ENCODE measurements at regions not wholly inside any gene's neighbourhood (a gene's known extent, or its start where the extent isn't known, plus 50 kb on each side); places are given as distances from the start of the nearest gene placed in this dataset.

DNA sequence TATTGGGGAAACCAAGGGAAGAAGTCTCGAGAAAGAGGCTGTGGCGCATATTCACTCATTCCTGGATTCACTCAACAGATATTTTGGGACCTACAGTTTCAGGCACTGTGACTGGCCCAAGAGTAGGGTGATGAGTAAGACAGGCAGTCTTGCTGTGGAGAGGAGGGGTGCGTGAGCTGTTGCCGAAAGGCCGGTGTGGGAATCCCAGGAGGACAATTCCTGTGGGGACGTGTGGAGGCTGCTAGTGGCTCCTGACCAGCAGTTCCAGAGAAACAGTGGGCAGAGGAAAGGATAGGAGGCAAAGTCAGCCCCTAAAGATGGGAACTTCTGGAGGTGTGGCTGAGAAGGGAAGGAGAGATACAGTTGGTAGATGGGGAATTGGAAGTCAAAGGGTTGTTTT, 59.3 kb upstream of the GRB10 start:
- Histone ChIP-seq H3K36me3 (ENCODE audit: insufficient read depth in 1 of 2, low read depth in 1 of 2) (no peaks in the 10 kb centered on the region), H3K4me1 (peaks cover 4% of the 10 kb centered on the region), H3K27ac (no peak overlapping the region), H3K27me3 (ENCODE audit: insufficient read depth in 3 of 3, low read length in 2 of 3) (no peaks in the 10 kb centered on the region), H3K9me3 (no peaks in the 10 kb centered on the region), H3K4me3 (no peak overlapping the region)
- intact Hi-C loops (cut with DNase I) = no loop called here
- TF ChIP-seq, protein P1, sequence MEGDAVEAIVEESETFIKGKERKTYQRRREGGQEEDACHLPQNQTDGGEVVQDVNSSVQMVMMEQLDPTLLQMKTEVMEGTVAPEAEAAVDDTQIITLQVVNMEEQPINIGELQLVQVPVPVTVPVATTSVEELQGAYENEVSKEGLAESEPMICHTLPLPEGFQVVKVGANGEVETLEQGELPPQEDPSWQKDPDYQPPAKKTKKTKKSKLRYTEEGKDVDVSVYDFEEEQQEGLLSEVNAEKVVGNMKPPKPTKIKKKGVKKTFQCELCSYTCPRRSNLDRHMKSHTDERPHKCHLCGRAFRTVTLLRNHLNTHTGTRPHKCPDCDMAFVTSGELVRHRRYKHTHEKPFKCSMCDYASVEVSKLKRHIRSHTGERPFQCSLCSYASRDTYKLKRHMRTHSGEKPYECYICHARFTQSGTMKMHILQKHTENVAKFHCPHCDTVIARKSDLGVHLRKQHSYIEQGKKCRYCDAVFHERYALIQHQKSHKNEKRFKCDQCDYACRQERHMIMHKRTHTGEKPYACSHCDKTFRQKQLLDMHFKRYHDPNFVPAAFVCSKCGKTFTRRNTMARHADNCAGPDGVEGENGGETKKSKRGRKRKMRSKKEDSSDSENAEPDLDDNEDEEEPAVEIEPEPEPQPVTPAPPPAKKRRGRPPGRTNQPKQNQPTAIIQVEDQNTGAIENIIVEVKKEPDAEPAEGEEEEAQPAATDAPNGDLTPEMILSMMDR (IDR thresholded peaks at IDR 0.05) = no peak
- DNase-seq (no peak), ATAC-seq (no peak)
- 81 to 85% (median 83%) methylated on average over 6 of the region's 6 CpGs for WGBS, 3 donors

DNA sequence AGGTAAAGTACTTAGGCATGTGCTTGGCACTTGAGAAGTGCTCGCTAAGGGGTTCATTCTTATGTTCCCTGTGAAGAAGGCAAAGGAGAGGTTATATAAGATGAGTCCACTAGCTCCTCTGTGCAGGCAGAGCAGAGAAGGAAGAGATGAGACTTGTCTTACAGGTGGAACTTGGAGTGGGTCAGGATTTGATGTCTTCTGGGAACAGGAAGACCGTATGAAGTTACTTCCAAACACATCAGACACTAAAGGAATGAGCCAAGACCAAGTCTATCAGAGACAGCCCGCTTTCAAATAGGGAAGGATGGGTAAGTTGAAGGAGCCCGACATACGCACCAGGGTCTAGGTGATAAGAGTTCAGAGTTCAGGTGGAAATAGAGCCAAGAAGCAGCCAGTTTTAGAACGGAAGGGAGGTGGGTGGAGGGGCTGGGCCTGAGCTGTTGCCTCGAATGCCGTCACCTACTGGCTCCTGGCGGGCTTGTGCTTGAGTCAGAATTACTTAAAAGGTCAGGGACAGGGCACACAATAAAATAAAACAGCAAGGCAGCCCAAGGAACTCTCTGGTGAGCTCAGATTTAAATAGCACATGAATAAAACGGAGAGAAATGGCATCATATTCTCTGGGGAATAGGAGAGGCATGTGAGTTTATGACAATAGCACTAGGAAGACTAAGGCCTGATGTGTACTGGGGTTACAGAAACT, 56.1 kb upstream of the GRB10 start:
- TF ChIP-seq, protein P1 (IDR thresholded peaks at IDR 0.05) = no peak
- Histone ChIP-seq H3K9me3 (no peaks in the 10 kb centered on the region), H3K27ac (peak overlapping the region; percentile 59), H3K4me1 (peaks cover 4% of the 10 kb centered on the region), H3K36me3 (ENCODE audit: insufficient read depth in 1 of 2, low read depth in 1 of 2) (no peaks in the 10 kb centered on the region), H3K27me3 (ENCODE audit: insufficient read depth in 3 of 3, low read length in 2 of 3) (no peaks in the 10 kb centered on the region), H3K4me3 (no peak overlapping the region)
- DNase-seq (peak; percentile 67 to 71), ATAC-seq (peak; percentile 64 to 95 (median 91))
- intact Hi-C loops (cut with DNase I) = no loop called here
- 44 to 54% (median 44%) methylated on average over 10 of the region's 10 CpGs for WGBS, 3 donors

DNA sequence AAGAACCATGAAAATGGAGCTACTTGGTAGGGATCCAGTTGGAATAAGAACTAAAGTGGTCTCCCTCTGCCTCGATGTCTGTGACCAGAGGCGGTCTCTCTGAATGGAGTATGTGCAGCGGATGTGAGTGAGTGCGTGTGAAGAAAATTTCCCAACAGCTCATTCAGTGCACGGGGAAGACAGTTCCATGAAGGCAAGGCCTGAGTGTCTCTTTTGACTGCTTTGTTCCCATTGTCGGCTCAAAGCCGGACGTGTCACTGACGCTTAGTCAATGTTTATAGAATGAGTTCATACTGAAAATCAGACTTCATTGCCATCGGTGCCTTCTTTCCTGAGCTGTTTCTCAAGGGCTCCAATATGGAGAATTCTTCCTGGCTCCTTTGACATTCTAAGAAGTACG, 55.3 kb upstream of the GRB10 start:
- H3K27ac ChIP-seq = no peak overlapping the region
- no peaks in the 10 kb centered on the region for H3K9me3 ChIP-seq
- TF ChIP-seq, protein P1 (IDR thresholded peaks at IDR 0.05) = no peak
- no peak overlapping the region for H3K4me3 ChIP-seq
- no peak for ATAC-seq
- peaks cover 4% of the 10 kb centered on the region for H3K4me1 ChIP-seq
- intact Hi-C loops (cut with DNase I) = no loop called here
- DNase-seq = no peak
- H3K36me3 ChIP-seq (ENCODE audit: insufficient read depth in 1 of 2, low read depth in 1 of 2) = no peaks in the 10 kb centered on the region
- no peaks in the 10 kb centered on the region for H3K27me3 ChIP-seq (ENCODE audit: insufficient read depth in 3 of 3, low read length in 2 of 3)
- 88 to 91% (median 90%) methylated on average over 11 of the region's 11 CpGs for WGBS, 3 donors

DNA sequence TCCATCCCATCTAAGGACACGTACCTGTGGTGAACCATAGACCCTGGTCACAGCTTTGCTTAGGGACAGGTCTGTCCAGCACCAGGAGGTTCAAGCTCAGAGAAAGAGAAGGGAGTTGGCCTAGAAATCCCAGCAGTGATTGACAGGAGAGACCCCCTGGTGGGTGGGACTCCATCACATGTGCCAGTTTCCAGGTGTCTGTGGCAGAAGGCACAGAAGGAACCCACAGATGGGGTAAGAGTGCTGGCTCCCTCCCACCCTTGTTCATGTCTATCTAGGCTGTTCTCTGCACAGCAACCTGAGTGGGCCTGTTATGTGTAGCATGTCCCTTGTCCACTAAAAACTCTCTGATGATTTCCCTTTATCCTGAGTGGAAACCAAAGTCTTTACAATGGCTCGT, 54.0 kb upstream of the GRB10 start:
- ATAC-seq = no peak
- Histone ChIP-seq H3K36me3 (ENCODE audit: insufficient read depth in 1 of 2, low read depth in 1 of 2) (no peaks in the 10 kb centered on the region), H3K27me3 (ENCODE audit: insufficient read depth in 3 of 3, low read length in 2 of 3) (no peaks in the 10 kb centered on the region), H3K27ac (no peak overlapping the region), H3K4me3 (no peak overlapping the region), H3K9me3 (no peaks in the 10 kb centered on the region), H3K4me1 (peaks cover 4% of the 10 kb centered on the region)
- intact Hi-C loops (cut with DNase I) = no loop called here
- TF ChIP-seq, protein P1 (IDR thresholded peaks at IDR 0.05) = no peak
- no peak for DNase-seq
- WGBS, 3 donors = 85 to 93% (median 89%) methylated on average over 2 of the region's 2 CpGs

DNA sequence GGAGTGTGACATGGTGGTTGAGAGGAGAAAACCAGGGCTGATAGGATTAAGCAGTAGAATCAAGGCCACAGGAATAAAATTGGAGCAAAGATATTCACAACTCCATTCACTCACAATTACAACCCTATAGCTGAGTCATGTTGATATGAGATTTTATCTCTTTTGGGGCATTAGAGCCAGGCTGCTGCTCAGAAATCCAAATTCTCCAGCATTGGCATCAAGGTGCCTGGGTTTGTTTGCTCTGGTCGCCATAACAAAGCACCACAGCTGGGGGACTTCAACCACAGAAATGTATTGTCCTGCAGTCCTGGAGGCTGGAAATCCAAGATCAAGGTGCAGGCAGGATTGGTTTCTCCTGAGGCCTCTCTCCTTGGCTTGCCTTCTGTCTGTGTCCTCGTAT, 52.5 kb upstream of the GRB10 start:
- intact Hi-C loops (cut with DNase I) = no loop called here
- Histone ChIP-seq H3K9me3 (no peaks in the 10 kb centered on the region), H3K4me1 (peaks cover 4% of the 10 kb centered on the region), H3K36me3 (ENCODE audit: insufficient read depth in 1 of 2, low read depth in 1 of 2) (no peaks in the 10 kb centered on the region), H3K27ac (no peak overlapping the region), H3K4me3 (no peak overlapping the region), H3K27me3 (ENCODE audit: insufficient read depth in 3 of 3, low read length in 2 of 3) (no peaks in the 10 kb centered on the region)
- TF ChIP-seq, protein P1 (IDR thresholded peaks at IDR 0.05) = no peak
- whole genome bisulfite sequencing, 3 donors = 79 to 89% (median 80%) methylated on average over 2 of the region's 2 CpGs
- DNase-seq (no peak), ATAC-seq (no peak)
